ENCODE measurements at regions not wholly inside any gene's neighbourhood (a gene's known extent, or its start where the extent isn't known, plus 50 kb on each side); places are given as distances from the start of the nearest gene placed in this dataset.

DNA sequence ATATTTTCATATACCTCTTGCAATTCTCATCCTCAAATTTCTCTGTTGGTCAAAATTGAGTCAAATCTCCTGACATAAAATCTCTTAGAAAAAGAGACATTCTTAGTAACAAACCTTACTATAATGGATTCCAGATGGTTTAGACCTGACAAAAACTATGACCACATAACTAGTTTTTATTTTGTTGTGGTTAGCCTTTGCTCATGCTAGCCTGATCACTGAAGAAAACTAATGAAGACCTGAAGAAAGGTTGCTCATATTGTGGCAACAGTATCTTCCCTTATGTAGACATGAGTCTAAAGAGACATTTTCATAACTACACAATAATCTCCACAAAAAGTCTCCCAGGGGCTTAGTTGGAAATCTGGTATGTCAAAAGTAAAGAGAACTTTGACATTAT is 274.1 kb upstream of the TMEM161B start:
- TF ChIP-seq, protein P1, sequence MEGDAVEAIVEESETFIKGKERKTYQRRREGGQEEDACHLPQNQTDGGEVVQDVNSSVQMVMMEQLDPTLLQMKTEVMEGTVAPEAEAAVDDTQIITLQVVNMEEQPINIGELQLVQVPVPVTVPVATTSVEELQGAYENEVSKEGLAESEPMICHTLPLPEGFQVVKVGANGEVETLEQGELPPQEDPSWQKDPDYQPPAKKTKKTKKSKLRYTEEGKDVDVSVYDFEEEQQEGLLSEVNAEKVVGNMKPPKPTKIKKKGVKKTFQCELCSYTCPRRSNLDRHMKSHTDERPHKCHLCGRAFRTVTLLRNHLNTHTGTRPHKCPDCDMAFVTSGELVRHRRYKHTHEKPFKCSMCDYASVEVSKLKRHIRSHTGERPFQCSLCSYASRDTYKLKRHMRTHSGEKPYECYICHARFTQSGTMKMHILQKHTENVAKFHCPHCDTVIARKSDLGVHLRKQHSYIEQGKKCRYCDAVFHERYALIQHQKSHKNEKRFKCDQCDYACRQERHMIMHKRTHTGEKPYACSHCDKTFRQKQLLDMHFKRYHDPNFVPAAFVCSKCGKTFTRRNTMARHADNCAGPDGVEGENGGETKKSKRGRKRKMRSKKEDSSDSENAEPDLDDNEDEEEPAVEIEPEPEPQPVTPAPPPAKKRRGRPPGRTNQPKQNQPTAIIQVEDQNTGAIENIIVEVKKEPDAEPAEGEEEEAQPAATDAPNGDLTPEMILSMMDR (IDR thresholded peaks at IDR 0.05): no peak
- TF ChIP-seq POLR2A (IDR thresholded peaks at IDR 0.05): no peak

Measured in thyroid gland (tissue), 4 donors.